GM21529 (cell line): ENCODE measurements at regions not wholly inside any gene's neighbourhood (a gene's known extent, or its start where the extent isn't known, plus 50 kb on each side); places are given as distances from the start of the nearest gene placed in this dataset.

ENCODE experiments used
- ATAC-seq: cut with Tn5 transposase; IDR thresholded peaks from one replicate; pipeline ENCODE4 v1.9.1; 2021; ENCODE audit not compliant: unreplicated experiment

GRCh38 chr13:70911286-70911685, 803.0 kb upstream of the KLHL1 start:
- no peak for ATAC-seq

DNA sequence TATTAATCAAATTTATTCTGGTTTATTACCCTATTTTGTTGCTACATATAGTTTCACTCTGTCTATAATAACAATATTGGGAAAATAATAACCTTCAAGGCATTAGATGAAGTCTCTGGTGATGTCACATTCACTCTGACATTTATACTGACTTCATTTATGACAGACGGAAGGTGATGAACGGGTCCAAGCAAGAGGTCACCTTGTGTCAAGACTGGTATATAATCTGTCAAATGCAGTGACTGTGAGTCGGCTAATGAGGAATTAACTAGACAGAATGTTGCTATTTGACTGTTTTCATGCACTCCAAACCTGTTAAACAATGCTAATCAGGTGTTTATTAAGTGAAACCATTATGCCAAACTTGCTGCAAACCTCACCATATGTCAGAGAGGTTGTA, 800.5 kb upstream of the KLHL1 start:
- ATAC-seq: no peak

- no peak for ATAC-seq
Measured at GRCh38 chr13:70905035-70905434, 796.8 kb upstream of the KLHL1 start.

DNA sequence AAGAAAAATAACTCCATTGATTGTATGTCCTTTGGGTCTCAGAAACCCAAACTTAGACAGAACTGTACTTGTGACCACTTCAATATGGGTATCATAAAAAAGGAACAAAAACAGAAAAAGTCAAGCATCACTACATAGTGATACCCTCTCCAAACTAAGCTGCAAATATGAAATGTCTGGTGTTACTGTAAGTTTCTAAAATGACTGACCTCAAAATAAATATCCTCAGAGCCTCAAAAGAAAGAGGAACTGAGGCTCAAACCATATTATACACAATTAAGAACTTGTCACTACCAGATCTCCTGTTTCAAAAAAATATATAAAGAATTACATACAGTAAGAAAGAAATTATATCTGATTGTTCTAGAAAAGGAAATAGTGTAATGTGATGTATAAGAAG, 787.9 kb upstream of the KLHL1 start:
- no peak for ATAC-seq

DNA sequence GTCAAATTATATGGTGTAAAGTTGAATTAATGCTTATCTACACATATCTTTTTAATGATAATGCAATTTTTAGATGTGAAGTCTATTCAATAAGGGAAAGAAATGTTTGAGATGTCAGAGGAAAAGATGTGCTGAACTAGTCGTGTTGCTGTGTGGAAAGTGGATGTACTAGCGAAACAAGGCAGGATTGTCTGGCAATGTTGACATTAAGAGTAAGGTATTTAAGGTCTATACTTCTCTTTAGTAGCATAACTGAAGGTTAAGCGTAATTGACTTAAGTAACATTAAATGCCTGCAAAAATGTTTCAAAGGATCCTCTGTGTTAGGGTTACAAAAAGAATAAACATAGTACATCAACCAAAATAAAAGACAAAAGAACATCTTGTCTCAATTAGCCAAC, 787.3 kb upstream of the KLHL1 start:
- ATAC-seq: no peak

DNA sequence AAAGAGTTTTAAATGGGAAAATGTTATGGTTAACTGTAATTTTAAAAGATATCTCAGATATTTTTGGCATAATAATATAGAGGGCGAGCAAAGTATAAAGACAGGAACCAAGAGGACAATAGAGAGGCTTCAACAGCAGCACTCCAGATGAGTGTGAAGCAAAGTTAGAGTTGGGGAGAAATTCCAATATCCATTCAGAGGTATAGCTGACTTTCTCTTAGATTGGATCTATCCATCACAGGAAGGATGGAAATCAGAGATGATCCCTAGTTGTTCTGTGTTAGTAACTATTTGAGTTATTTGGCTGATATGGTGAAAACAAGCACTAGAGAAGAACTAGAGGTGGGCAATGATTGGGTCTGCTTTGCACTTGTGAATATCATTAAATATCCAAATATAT, 786.0 kb upstream of the KLHL1 start:
- ATAC-seq: no peak

DNA sequence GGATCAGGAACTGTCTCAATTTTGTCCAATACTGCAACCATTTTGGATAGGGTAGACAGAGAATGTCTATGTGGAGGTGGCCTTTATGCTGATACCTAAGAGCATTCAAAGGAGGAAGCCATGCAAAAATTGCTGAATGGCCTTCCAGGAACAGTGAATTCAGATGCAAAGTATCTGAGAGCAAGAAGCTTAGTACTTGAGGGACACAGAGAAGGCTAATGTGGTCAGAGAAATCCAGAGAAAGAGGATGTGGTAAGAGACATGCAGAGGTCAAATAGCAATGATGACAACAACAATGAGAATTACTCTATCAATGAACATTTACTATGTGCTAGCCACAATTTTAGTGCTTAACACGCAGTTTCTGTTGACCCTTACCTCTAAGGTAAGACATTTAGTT, 785.6 kb upstream of the KLHL1 start:
- no peak for ATAC-seq

GRCh38 chr13:70890289-70890688, 782.0 kb upstream of the KLHL1 start:
- no peak for ATAC-seq

DNA sequence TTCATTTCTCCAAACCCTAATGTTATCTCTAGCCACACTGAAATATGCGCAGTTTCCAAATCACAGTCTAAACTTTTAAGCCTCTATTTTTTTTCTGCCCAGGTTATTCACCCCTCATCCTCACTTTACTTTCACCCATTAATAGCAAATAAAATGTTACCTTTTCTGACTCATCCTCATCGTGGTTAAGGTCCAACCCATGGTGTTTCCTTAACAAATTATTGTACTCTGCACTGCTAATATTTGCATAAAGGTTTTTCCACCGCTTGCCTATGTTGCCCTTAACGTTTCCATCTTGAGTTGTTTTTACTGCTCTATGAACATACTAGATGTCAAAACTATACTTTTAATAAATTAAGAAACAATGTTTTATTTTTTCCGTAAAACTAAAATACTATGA, 780.9 kb upstream of the KLHL1 start:
- no peak for ATAC-seq

DNA sequence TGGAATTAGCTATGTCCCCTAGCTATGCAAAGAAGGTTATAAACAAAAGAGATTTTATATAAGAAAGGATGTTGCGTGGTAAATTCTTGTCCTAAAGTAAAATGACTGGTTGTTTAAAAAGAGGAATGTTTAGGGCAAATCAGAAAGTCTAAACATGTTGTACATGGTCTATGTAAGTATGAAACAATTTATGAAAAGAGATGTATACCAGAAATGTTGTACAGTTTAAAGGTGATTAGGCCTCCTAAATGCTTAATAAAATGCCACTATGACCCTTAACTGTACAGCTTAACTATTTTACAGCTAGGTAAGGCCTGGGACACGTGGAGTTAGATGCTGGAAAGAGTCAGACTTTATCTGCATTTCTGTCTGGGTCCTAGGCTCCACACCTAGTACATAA, 775.9 kb upstream of the KLHL1 start:
- no peak for ATAC-seq

- ATAC-seq: no peak
Measured at GRCh38 chr13:70874636-70875035, 766.4 kb upstream of the KLHL1 start.

GRCh38 chr13:70864731-70865130, 756.5 kb upstream of the KLHL1 start:
- ATAC-seq: no peak

DNA sequence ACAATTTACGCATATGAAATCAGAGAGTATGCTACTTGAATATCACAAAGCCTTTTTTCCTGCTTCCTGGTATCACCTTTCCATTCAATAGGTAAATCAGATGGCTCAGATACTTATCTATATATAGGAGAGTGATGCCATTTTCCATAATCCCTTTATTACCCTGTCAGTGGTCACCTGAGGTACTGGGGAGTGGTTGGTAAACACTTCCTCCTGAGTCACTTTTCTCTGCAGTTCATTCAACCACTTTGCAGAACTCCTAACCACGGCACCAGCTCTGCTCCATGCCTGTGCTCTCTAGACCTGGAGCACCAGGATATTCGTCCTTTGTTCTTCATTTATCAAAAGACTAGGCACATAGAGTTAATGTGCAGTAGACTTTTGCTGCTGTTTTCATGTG, 748.5 kb upstream of the KLHL1 start:
- no peak for ATAC-seq

- no peak for ATAC-seq
Measured at GRCh38 chr13:70856025-70856424, 747.8 kb upstream of the KLHL1 start.

- ATAC-seq: no peak
Measured at GRCh38 chr13:70849222-70849621, 741.0 kb upstream of the KLHL1 start.

DNA sequence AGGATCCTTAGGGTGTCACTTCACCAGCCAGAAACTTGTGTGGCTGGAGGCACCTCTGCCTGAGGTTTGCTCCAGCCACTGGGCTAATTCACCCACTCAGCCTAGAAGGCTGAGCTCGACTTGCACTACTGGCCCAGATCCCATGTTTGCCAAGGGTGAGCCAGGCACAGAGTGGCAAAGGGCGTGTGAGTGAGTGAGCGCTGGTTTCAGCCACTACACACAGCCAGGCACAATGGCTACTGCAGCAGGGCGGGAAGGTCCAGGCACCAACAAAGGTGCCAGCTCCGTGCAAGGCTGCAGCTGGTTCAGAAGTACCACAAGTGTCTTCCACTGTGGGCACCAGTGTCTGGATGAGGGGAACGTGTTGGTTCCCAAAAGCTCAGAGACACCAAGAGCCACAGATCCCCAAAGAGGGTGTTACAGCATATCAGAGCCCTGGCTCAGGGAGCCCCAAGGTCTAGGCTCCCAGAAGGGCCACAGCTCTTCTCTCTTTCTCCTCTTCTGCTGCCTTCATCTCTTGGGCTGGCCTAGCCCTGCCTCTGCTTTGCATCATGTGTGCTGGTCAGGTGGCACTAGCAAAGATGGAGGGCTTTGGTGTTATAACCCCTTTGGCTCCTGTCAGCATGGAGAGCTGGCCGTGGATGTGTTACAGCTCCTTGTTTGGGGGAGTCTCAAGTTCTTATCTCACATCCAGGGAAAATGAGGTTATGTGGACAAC, 736.3 kb upstream of the KLHL1 start:
- no peak for ATAC-seq

- ATAC-seq: no peak
Measured at GRCh38 chr13:70842062-70842644, 733.9 kb upstream of the KLHL1 start.

GRCh38 chr13:70841240-70842061, 733.2 kb upstream of the KLHL1 start:
- no peak for ATAC-seq

DNA sequence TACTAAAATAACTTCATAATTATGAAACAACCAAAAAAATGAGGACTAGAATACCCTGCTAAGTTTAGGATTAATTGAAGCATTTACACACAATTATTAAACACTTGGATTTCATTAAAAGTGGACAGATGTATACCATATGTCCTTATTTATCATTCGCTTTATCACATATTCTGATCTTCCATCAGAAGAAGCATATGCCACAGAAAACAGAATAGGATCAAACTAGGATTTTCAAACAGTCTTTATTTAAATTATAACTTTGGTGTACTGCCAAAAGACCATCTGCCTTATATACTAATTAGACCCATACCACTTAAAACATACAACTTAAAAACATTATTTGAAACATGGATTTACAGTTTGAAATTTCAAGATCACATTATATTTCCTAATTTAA, 727.1 kb upstream of the KLHL1 start:
- ATAC-seq: no peak

DNA sequence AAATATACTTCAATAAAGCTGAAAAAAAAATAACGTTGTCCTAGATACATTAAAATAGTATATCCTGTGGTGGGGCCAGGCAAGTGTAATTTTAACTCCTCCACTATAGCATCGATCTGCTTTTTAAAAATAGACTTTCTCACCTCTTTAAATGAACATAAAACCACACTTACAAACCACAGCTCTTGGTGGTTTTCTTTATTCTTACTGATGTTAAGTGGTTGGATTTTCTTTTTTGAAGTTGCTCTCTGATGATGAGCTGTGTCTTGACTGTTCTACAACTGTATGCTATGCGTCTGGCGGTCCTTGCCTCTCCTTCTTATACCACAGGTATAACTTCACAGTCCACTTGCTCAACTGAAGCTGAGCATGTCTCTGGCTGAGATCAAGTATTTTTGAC, 721.5 kb upstream of the KLHL1 start:
- no peak for ATAC-seq

- ATAC-seq: no peak
Measured at GRCh38 chr13:70817576-70817975, 709.3 kb upstream of the KLHL1 start.

GRCh38 chr13:70816853-70817252, 708.6 kb upstream of the KLHL1 start:
- ATAC-seq: no peak
